Spleen (tissue), 11 donors: ENCODE measurements at regions not wholly inside any gene's neighbourhood (a gene's known extent, or its start where the extent isn't known, plus 50 kb on each side); places are given as distances from the start of the nearest gene placed in this dataset.

Experiments used
- DNase-seq: peaks from one replicate; pipeline ENCODE4 v3.0.0-alpha.2; 2020
- H3K27ac ChIP-seq, 8 donors: fragments of 200-600 bp; sonication (generic) in 7 of 8; 1 replicate in 4 of 8; 2 replicates in 4 of 8; pipeline versions ENCODE4 v1.5.0 to v1.8.0; 2016 to 2021; ENCODE audit warnings: inconsistent platforms in 4 of 8, mild to moderate bottlenecking in 4 of 8, moderate library complexity in 1 of 8
- H3K27me3 ChIP-seq, 7 donors: fragments of 200-600 bp; sonication (generic) in 6 of 7; replicated peaks in 1 of 7; 1 replicate in 4 of 7; 2 replicates in 3 of 7; pipeline versions ENCODE4 v1.5.0 to v1.8.0; 2016 to 2021; ENCODE audit warnings: inconsistent platforms in 3 of 7, mild to moderate bottlenecking in 1 of 7
- H3K36me3 ChIP-seq, 6 donors: fragments of 200-600 bp; sonication (generic) in 5 of 6; 1 replicate in 4 of 6; 2 replicates in 2 of 6; pipeline versions ENCODE4 v1.5.0 to v1.8.0; 2016 to 2021; ENCODE audit warnings: inconsistent platforms in 2 of 6
- H3K4me1 ChIP-seq, 6 donors: fragments of 200-600 bp; sonication (generic) in 5 of 6; 1 replicate in 3 of 6; 2 replicates in 3 of 6; pipeline versions ENCODE4 v1.5.0 to v1.8.0; 2016 to 2021; ENCODE audit warnings: inconsistent platforms in 3 of 6
- H3K4me3 ChIP-seq, 8 donors: fragments of 200-600 bp; sonication (generic) in 7 of 8; 1 replicate in 4 of 8; 2 replicates in 4 of 8; pipeline versions ENCODE4 v1.5.0 to v1.8.0; 2016 to 2021; ENCODE audit warnings: inconsistent platforms in 4 of 8, mild to moderate bottlenecking in 4 of 8, moderate library complexity in 2 of 8
- H3K9me3 ChIP-seq, 8 donors: fragments of 200-600 bp; sonication (generic) in 7 of 8; 1 replicate in 4 of 8; 2 replicates in 4 of 8; pipeline versions ENCODE4 v1.5.0 to v1.8.0; 2016 to 2021; ENCODE audit warnings: inconsistent platforms in 4 of 8
- CTCF ChIP-seq, 11 experiments: fragments of 200-600 bp in 7 of 11; fragments of 450-650 bp in 4 of 11; sonication (generic) in 4 of 11; IDR thresholded peaks in 8 of 11; conservative IDR thresholded peaks in 3 of 11; 1 replicate in 7 of 11; 2 replicates in 4 of 11; pipeline versions ENCODE4 v1.4.0 to v1.8.0; 2016 to 2021; ENCODE audit warnings: antibody characterized with exemption in 11 of 11, inconsistent platforms in 4 of 11, mild to moderate bottlenecking in 1 of 11
- POLR2A ChIP-seq, 3 donors: fragments of 450-650 bp; IDR thresholded peaks; one replicate each; pipeline ENCODE4 v1.5.1; 2017; ENCODE audit warnings: antibody characterized with exemption in 3 of 3, mild to moderate bottlenecking in 1 of 3
- POLR2AphosphoS5 ChIP-seq, 3 donors: sonication (generic); formaldehyde crosslinking; IDR thresholded peaks; one replicate each; pipeline ENCODE4 v1.5.1; 2017; ENCODE audit warnings: antibody characterized with exemption in 3 of 3
- WGBS, 5 donors: extraction: QIAGEN DNeasy Blood & Tissue Kit in 3 of 5; methylation state at CpG; one replicate each; pipeline versions ENCODE4 v1.1.5 to v1.1.7; 2013 to 2018; 5-methylcytosine and 5-hydroxymethylcytosine counted together
- intact Hi-C: fragments of 100-400 bp; cut with DNase I; formaldehyde crosslinking; loops from one replicate; pipeline ENCODE4 v1.15.0; 2023; ENCODE audit warnings: low total_unique reads
- donor health status: healthy with polysubstance abuse.
- donor health status: DM: no; HTN: no; CAD: no; lungs with moderate emphysema.
- donor health status: DM: no; HTN: no; CAD: no.
- donor health status: Bipolar disorder and iron deficiency.
- donor health status: healthy.
- donor health status: DM: no; HTN: no; CAD: no.
- donor health status: DM: yes; HTN: yes; CAD: no.

GRCh38 chr1:82946096-82946605, 1052.8 kb downstream of the TTLL7 start:
- WGBS, 5 donors: 89 to 97% (median 93%) methylated on average over 3 of the region's 3 CpGs
- intact Hi-C loops: no loop called here
- no peak overlapping the region for H3K27ac ChIP-seq
- H3K36me3 ChIP-seq: no peaks in the 10 kb centered on the region
- no peak overlapping the region for H3K4me3 ChIP-seq
- DNase-seq: no peak
- H3K27me3 ChIP-seq: no peaks in the 10 kb centered on the region
- no peak for TF ChIP-seq POLR2A (IDR thresholded peaks at IDR 0.05)
- no peak for TF ChIP-seq POLR2AphosphoS5 (IDR thresholded peaks at IDR 0.05)
- TF ChIP-seq CTCF (IDR thresholded peaks at IDR 0.05 in 8 of 11, conservative IDR thresholded peaks at IDR 0.05 in 3 of 11): no peak
- no peaks in the 10 kb centered on the region for H3K9me3 ChIP-seq
- H3K4me1 ChIP-seq: no peaks in the 10 kb centered on the region

- Histone ChIP-seq H3K36me3 (no peaks in the 10 kb centered on the region), H3K4me1 (no peaks in the 10 kb centered on the region), H3K9me3 (no peaks in the 10 kb centered on the region), H3K27ac (no peak overlapping the region), H3K4me3 (no peak overlapping the region), H3K27me3 (no peaks in the 10 kb centered on the region)
- 66 to 93% (median 76%) methylated on average over 1 of the region's 1 CpG for WGBS, 5 donors
- intact Hi-C loops: no loop called here
- TF ChIP-seq POLR2AphosphoS5 (IDR thresholded peaks at IDR 0.05) (no peak), CTCF (IDR thresholded peaks at IDR 0.05 in 8 of 11, conservative IDR thresholded peaks at IDR 0.05 in 3 of 11) (no peak), POLR2A (IDR thresholded peaks at IDR 0.05) (no peak)
- no peak for DNase-seq
Measured at GRCh38 chr1:82944822-82945221, 1054.1 kb downstream of the TTLL7 start.

GRCh38 chr1:82934074-82934473, 1064.9 kb downstream of the TTLL7 start:
- Histone ChIP-seq H3K9me3 (peaks cover 0 to 12% (median 3%) of the 10 kb centered on the region in 8 donors), H3K36me3 (no peaks in the 10 kb centered on the region), H3K27ac (no peak overlapping the region), H3K4me1 (no peaks in the 10 kb centered on the region), H3K27me3 (no peaks in the 10 kb centered on the region), H3K4me3 (no peak overlapping the region)
- intact Hi-C loops: no loop called here
- 65 to 86% (median 84%) methylated on average over 2 of the region's 2 CpGs for WGBS, 5 donors
- no peak for DNase-seq
- TF ChIP-seq POLR2A (IDR thresholded peaks at IDR 0.05): no peak
- no peak for TF ChIP-seq POLR2AphosphoS5 (IDR thresholded peaks at IDR 0.05)
- TF ChIP-seq CTCF (IDR thresholded peaks at IDR 0.05 in 8 of 11, conservative IDR thresholded peaks at IDR 0.05 in 3 of 11): no peak

- no peak overlapping the region for H3K27ac ChIP-seq
- H3K4me3 ChIP-seq: no peak overlapping the region
- no peaks in the 10 kb centered on the region for H3K4me1 ChIP-seq
- no peak for TF ChIP-seq POLR2AphosphoS5 (IDR thresholded peaks at IDR 0.05)
- no peak for TF ChIP-seq POLR2A (IDR thresholded peaks at IDR 0.05)
- no peak for TF ChIP-seq CTCF (IDR thresholded peaks at IDR 0.05 in 8 of 11, conservative IDR thresholded peaks at IDR 0.05 in 3 of 11)
- WGBS, 5 donors: 64 to 92% (median 80%) methylated on average over 2 of the region's 2 CpGs
- intact Hi-C loops: no loop called here
- DNase-seq: no peak
- no peaks in the 10 kb centered on the region for H3K27me3 ChIP-seq
- no peaks in the 10 kb centered on the region for H3K36me3 ChIP-seq
- H3K9me3 ChIP-seq: peaks cover 0 to 12% (median 3%) of the 10 kb centered on the region in 8 donors
Measured at GRCh38 chr1:82932727-82933126, 1066.2 kb downstream of the TTLL7 start.
